ENCODE measurements at regions not wholly inside any gene's neighbourhood (a gene's known extent, or its start where the extent isn't known, plus 50 kb on each side); places are given as distances from the start of the nearest gene placed in this dataset.
"Not testable (repeated sequence)": the region's sequence is repeated elsewhere in the genome, so short reads cannot be mapped to it uniquely, and the experiment has no call there.

- DNase-seq (ENCODE audit: low spot score), result no peak
Measured at GRCh38 chr5:143533978-143534760, 130.7 kb upstream of the NR3C1 start.

- no peak for DNase-seq (ENCODE audit: low spot score)
Measured at GRCh38 chr5:143533475-143533874, 130.0 kb upstream of the NR3C1 start.

DNA sequence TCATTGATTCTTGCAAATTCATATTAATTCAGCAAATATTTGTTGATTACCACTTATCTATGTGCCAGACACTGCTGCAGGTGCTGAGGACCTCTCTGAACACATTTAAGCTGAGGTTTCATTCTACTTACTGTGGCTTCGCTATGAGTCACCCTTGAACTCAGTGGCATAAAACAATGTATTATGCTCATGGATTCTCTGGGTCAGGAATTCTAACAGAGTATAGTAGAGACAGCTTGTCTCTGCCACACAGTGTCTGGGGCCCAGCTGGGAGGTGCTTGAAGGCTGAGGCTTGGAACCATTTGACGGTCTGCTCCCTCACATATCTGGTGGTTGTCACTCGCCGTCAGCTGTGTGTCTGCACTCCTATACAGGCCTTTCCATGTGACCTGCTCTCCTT, 124.3 kb upstream of the NR3C1 start:
- no peak for DNase-seq (ENCODE audit: low spot score)

DNA sequence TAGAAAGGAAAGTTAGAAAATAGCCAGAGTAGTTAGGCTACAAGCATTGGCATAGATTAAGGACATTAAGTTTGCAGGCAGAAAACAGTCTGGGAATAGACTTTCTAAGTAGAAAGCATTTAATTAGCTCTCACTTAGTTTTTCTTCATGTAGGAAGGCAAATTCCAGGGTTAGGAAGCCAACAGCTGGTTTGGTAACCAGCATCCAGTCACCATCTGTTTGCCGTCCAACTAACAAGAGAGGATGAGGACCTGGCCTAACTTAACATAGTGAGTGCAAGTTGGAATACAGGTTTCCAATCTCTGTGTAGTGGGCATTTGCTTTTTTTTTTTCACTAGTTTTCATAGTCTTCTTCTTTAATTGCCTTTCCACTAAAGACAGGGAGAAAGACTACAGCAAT, 121.7 kb upstream of the NR3C1 start:
- no peak for DNase-seq (ENCODE audit: low spot score)

DNA sequence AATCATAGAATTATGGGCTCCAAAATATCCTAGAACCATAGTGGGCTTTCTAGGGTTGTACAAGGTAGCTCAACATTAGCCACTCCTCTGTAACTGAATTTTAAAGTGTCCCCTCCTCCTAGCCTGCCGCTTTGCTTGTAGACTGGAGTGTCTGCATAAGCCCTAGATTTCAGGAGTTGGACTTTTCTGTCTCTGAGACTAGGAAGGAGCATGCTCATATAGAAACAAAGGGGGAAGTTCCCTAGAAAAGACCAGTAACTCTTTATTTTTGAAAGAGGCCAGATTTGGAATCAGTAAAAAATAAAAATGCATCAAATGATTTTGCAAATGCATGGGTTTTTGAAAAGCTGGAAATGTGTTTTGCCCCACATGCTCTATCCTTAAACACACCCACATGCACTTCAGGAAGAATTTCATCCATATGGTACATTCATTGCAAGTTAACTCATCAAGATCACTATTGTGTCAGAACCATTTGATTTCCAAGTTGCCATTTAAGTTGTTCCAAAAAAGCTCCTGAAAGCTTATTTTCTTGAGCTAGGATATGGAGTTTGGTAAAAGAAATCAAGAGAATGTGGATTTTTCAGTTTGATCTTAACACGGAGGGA, 121.0 kb upstream of the NR3C1 start:
- no peak for DNase-seq (ENCODE audit: low spot score)

DNA sequence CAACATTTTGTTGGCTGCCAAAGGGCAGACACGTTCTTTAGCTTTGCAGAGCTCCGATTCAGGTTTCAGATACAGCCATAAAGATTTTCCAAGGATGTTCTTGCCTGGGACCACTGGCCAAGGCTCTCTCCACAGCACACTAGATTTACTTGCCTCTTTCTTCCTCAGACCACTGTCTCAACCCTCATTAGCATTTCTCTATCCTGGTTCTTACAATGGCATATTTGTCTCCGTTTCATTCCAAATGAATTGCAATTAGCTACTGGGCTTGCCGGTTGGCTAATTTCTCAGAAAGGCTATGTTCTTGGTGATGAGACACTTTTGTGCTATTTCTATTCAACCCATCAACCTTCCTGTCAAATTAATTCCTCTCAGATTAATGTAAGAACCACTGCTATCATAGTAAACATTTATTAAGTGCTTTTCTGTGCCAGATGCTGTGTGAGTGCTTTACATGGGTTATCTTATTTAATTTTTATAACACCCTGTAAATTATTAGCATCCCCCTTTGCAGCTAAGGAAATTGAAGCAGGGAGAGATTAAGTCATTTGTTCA, 118.4 kb upstream of the NR3C1 start:
- DNase-seq (ENCODE audit: low spot score), result peak; percentile 44

DNA sequence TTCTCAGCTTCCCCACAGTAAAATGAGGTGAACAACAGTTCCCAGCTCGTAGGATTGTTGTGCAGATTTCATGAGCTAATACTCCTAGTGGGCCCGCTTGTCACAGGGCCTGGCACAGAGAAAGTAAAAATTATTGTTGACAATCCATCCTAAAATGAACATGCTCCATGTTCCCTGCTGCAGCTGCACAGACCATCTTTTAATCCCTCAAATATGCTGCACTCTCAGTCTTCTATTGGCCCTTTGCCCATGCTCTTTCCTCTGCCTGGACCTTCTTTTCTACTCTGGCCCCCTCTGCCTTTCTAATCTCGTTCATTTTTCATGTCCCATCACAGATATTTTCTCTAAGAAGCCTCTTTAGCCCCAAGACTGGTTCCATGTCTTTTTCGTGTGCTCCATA, 117.7 kb upstream of the NR3C1 start:
- no peak for DNase-seq (ENCODE audit: low spot score)

- DNase-seq (ENCODE audit: low spot score), result not testable (repeated sequence)
Measured at GRCh38 chr5:143519215-143519614, 115.7 kb upstream of the NR3C1 start.

DNA sequence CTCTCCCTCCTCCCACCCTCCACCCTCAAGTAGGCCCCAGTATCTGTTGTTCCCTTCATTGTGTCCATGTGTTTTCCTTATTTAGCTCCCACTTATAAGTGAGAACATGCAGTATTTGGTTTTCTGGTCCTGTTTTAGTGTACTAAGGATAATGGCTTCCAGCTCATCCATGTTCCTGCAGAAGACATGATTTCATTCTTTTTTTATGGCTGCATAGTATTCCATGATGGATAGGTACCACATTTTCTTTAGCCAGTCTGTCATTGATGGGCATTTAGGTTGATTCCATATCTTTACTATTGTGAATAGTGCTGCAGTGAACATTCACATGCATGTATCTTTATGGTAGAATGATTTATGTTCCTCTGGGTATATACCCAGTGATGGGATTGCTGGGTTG, 114.3 kb upstream of the NR3C1 start:
- not testable (repeated sequence) for DNase-seq (ENCODE audit: low spot score)

DNA sequence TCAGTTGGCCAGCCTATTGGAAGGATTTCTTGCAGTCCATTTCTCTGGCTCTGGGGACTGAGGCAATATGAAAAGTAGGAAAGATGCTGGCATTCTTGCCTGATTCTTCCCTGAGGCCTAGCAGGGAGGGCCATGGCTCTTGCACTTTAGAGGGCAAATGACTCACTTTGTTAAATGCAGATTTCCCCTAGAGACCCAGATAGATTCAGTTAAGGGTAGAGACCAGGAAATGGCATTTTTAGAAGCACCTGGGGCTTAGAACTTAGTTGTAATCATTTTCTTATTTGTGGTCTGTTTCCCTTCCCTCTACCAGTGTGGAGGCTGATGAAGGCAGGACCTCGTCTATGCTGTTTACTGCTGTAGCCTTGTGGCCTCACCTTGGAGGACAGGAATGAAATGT, 112.8 kb upstream of the NR3C1 start:
- DNase-seq (ENCODE audit: low spot score), result no peak

- DNase-seq (ENCODE audit: low spot score), result no peak
Measured at GRCh38 chr5:143515829-143516228, 112.3 kb upstream of the NR3C1 start.

DNA sequence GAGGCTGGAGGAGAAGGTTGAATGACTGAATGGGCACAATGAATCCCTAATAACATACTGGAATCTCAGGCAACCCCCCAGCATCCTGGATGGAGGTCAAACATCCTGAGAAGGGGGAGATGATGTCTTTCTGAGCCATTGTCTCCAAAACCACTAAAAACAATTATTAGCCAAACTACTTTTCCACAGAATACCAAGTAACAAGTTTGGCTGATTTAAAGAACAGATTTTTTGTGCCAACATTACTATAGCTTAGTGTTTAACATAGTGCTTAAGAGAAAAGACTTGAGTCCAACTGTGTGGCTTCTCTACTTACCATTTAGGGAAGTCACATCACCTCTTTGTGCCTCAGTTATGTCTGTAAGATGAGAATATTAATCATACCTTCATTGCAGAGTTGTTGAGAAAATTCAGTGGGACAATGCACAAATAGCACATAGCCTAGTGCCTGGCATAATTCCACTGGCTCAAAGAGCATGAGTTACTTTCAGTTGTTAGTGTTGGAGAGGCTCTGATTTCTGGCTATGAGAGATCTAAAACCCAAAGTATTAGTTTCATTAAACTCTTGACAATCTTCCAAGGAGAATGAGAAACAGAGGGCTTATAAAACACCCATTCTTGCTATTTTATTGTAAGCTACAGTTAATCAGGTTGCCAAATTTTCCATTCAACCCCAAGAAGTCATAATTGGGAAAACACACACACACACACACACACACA, 111.3 kb upstream of the NR3C1 start:
- DNase-seq (ENCODE audit: low spot score), result no peak

DNA sequence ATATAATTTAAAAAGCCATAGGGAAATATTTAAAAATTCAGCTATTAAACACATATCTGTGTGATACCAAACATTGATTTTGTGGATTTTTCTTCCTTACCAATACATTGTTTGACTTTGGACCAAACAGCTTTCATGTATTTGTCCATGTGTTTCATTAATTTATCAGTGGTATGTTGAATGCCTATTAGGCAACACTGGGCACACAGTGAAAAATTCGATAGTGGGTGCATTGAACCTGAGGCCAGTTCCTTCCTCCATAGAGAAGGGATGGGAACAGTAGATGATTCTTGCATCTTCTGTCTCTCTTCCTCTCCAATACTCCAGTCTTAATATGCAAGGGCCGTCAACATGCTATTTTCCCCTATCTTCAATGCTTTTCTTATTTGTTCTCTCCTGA, 110.2 kb upstream of the NR3C1 start:
- no peak for DNase-seq (ENCODE audit: low spot score)

- no peak for DNase-seq (ENCODE audit: low spot score)
Measured at GRCh38 chr5:143511736-143512135, 108.2 kb upstream of the NR3C1 start.

DNA sequence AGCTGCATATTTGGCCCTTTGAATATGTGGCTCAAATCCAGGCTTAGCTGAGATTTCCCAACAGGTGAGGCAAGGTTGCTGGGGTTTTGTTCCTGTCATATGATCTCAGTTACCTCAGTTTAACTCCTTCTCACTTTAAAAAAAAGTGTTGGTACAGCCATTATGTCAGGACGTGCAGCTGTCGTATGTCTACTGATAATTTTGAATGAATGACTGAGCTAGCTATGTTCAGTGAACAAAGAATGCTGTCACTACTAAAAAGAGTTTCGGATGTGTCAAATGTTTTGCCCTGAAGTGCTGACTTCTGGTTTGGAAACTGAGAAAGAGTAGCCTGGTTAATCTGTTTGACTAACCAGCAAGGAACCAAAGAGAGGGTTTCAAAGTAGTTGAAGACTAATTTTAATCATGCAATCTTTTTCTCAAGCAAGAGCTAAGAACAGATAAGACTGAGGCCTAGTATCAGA, 106.3 kb upstream of the NR3C1 start:
- no peak for DNase-seq (ENCODE audit: low spot score)

DNA sequence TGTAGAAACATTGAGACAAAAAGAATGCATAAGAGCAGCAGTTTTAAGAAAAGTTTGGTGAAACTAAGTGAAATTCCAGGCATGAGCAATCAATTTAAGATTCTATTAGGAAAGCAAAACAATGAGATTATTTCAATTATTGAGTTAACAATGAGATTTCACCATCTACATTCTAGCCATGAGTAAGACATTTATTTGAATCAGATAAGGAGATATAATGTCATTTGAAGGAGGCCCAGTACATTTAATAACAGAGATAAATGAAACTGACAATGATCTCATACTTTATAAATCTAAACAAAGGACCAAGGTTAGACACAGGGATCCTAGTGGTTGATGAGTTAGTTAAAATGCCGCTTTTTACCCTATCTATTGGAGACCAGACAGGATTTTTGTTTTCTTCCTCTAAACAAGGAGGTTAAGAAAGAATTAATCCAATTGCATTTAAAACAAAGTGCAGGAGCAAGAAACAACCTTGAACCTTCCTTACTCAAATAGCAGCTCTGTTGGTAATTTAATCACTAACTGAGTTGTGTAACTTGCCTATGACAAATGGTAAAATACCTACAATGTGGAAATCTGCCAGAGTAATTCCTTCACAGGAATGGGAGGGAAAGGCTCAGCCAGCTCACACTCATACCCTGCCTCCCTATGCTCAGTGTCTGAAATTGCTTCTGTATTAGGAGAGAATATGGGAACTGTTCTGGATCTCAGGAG, 103.5 kb upstream of the NR3C1 start:
- DNase-seq (ENCODE audit: low spot score), result no peak

DNA sequence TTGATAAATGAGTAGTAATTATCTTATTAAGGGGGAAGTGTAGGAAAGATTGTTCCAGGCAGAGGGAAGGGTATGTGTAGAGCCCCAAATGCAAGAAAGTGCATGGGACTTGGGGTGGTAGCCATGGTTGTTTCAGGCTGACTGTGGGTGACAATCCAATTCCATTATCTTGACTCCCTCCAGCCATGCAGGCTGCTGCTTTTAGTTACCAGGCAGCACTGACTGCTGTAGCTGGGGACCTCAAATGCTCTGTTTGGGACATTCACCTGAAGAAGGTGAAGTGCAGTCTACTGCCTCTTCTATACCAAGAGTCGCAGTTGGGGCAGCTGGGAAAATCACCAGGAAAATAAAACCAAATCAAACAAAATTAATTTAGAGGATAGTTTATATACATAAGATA, 102.4 kb upstream of the NR3C1 start:
- DNase-seq (ENCODE audit: low spot score), result no peak

- no peak for DNase-seq (ENCODE audit: low spot score)
Measured at GRCh38 chr5:143505354-143505753, 101.9 kb upstream of the NR3C1 start.

GRCh38 chr5:143501310-143502044, 98.0 kb upstream of the NR3C1 start:
- no peak for DNase-seq (ENCODE audit: low spot score)

DNA sequence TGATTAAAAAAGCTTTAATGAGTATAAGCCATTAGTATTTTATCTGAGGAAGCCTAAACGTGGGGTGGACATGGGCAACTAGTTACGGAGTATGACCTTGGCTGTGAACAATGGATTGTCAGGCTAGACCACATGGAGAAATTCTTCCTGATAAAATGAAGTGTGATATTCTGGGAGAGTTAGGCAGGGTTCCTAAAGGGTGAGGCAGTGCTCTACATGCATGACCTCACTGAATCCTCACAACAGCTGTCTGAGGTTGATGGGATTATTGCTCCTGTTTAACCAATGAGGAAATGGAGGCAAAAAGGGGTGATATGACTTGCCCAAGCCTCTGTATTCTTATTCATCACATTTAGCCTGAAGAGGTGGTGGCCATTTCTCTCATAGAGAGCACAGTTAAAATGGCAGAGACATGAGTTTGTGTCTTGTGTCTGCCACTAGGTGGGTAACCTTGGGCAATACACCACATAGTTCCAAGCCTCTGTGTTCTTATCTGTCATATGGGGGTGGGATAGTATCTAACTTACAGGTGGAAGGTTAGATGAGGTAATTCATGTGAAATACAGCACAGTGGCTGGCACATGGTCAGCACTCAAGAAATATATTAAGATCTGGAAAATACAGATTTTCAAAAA, 96.1 kb upstream of the NR3C1 start:
- DNase-seq (ENCODE audit: low spot score), result no peak

DNA sequence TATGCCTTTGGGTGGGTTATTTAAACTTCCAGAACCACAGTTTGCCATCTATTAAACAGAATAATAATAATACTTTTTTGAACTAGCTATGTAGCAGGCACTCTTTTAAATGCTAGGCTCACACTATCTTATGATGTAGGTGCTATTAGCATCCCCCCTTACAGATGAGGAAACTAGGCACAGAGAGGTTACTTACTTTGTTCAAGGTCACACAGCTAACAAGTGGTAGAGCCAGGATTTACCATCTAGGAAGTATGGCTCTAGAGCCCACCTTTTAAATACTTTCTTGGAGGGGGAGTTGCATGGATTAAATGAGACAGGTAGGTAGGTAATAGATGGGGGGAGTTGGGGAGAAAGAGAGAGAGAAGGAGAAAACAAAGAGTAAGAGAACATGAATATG, 95.3 kb upstream of the NR3C1 start:
- DNase-seq (ENCODE audit: low spot score), result no peak
